B cell (primary cell): ENCODE measurements at regions not wholly inside any gene's neighbourhood (a gene's known extent, or its start where the extent isn't known, plus 50 kb on each side); places are given as distances from the start of the nearest gene placed in this dataset.

ENCODE experiments used
- EZH2 ChIP-seq: IDR thresholded peaks from 2 replicates; pipeline ENCODE4 v1.6.1; 2012; ENCODE audit warnings: borderline replicate concordance, low read depth, mild to moderate bottlenecking, moderate library complexity, low read length; ENCODE audit not compliant: insufficient read depth, poor library complexity, severe bottlenecking
- TF ChIP-seq, protein P1 (sequence below): fragments of 200-600 bp; IDR thresholded peaks from one replicate; pipeline ENCODE4 v1.8.0; 2022; ENCODE audit warnings: antibody characterized with exemption, mild to moderate bottlenecking

DNA sequence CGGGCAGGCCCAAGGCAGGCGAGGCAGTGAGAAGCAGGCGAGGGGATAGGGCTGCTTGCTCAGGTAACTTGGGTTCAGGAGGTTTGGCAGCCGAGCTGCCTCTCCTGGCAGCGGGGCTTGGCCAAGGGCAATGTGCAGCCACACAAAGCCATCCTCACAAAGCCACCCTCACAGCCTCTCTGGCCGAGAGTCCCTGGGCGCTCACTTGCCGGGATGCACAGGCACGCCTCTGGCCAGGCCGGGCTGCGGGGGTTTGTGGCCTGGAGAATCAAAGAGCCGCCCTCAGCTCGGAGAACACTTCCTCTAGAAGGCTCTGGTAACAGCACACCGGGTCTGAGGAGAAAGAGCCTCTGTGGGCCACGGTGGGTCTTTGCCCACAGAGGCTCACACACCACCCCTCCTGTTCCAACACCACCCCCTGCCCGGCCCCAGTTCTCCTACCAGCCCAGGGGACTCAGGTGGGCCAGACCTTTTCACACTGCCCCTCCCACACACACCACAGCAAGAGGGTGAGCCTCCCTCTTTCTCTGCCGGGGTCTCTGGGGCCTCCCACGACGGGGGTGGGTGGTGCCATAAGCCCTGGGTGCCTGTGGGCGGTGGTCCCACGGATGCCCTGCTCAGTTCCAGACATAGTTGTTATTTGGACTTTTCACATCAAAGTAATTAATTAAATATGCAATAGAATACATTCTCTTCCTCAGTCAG is 186.9 kb downstream of the ZFP36L2 start:
- TF ChIP-seq, protein P1, sequence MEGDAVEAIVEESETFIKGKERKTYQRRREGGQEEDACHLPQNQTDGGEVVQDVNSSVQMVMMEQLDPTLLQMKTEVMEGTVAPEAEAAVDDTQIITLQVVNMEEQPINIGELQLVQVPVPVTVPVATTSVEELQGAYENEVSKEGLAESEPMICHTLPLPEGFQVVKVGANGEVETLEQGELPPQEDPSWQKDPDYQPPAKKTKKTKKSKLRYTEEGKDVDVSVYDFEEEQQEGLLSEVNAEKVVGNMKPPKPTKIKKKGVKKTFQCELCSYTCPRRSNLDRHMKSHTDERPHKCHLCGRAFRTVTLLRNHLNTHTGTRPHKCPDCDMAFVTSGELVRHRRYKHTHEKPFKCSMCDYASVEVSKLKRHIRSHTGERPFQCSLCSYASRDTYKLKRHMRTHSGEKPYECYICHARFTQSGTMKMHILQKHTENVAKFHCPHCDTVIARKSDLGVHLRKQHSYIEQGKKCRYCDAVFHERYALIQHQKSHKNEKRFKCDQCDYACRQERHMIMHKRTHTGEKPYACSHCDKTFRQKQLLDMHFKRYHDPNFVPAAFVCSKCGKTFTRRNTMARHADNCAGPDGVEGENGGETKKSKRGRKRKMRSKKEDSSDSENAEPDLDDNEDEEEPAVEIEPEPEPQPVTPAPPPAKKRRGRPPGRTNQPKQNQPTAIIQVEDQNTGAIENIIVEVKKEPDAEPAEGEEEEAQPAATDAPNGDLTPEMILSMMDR: no peak
- TF ChIP-seq EZH2: no peak
